ENCODE measurements at regions not wholly inside any gene's neighbourhood (a gene's known extent, or its start where the extent isn't known, plus 50 kb on each side); places are given as distances from the start of the nearest gene placed in this dataset.

DNA sequence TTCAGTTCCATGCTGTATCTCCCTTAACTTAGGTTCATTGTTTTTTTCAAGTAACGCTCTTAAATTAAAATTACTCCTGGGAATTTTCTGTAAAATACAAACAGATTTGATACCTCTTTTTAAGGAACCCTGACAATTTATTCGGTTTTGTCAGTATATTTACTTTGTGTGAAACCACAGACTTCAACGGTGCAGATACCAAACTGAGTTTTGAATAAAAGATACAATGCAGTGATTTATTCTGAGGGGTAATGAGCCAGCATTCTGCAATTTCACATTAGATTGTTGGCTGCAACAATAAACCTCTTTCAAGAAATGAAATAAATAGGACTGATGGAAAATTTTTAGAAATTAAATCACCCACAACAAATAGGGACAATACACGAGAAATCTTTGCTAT is 308.6 kb upstream of the EDIL3 start:
- ATAC-seq (no peak), DNase-seq (no peak)
- Histone ChIP-seq H3K27ac (no peak overlapping the region), H3K4me3 (no peak overlapping the region), H3K9me3 (peaks cover 0 to 24% (median 0%) of the 10 kb centered on the region in 11 donors), H3K4me1 (no peaks in the 10 kb centered on the region), H3K27me3 (no peaks in the 10 kb centered on the region), H3K36me3 (no peaks in the 10 kb centered on the region)
- intact Hi-C loops (cut with DNase I), result no loop called here
- TF ChIP-seq, protein P1, sequence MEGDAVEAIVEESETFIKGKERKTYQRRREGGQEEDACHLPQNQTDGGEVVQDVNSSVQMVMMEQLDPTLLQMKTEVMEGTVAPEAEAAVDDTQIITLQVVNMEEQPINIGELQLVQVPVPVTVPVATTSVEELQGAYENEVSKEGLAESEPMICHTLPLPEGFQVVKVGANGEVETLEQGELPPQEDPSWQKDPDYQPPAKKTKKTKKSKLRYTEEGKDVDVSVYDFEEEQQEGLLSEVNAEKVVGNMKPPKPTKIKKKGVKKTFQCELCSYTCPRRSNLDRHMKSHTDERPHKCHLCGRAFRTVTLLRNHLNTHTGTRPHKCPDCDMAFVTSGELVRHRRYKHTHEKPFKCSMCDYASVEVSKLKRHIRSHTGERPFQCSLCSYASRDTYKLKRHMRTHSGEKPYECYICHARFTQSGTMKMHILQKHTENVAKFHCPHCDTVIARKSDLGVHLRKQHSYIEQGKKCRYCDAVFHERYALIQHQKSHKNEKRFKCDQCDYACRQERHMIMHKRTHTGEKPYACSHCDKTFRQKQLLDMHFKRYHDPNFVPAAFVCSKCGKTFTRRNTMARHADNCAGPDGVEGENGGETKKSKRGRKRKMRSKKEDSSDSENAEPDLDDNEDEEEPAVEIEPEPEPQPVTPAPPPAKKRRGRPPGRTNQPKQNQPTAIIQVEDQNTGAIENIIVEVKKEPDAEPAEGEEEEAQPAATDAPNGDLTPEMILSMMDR (IDR thresholded peaks at IDR 0.05), result no peak
- 80 to 81% methylated on average over 4 of the region's 4 CpGs for WGBS, 2 donors

DNA sequence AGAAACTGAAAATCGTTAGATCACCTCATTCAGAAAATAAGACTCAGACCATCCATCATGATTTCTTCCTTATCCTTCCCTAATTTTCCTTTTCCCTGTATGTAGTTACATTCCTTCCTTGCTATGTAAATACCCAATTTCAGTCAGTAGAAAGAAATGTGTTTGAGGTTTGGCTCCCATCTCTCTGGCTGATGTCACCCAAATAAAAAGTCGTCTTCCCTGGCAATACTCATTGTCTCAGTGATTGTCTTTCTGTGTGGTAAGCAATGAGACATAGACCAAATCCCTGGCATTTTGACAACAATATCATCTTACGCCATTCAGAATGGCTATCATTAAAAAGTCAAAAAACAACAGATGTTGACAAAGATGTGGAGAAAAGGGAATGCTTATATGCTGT is 303.9 kb upstream of the EDIL3 start:
- no peaks in the 10 kb centered on the region for H3K36me3 ChIP-seq
- WGBS, 2 donors, result 41 to 44% methylated on average over 3 of the region's 3 CpGs
- peaks cover 0 to 7% (median 0%) of the 10 kb centered on the region in 11 donors for H3K9me3 ChIP-seq
- H3K4me3 ChIP-seq, result no peak overlapping the region
- no peak overlapping the region for H3K27ac ChIP-seq
- no peaks in the 10 kb centered on the region for H3K27me3 ChIP-seq
- no peak for DNase-seq
- TF ChIP-seq, protein P1 (IDR thresholded peaks at IDR 0.05), result no peak
- intact Hi-C loops (cut with DNase I), result no loop called here
- ATAC-seq, result no peak
- H3K4me1 ChIP-seq, result no peaks in the 10 kb centered on the region

DNA sequence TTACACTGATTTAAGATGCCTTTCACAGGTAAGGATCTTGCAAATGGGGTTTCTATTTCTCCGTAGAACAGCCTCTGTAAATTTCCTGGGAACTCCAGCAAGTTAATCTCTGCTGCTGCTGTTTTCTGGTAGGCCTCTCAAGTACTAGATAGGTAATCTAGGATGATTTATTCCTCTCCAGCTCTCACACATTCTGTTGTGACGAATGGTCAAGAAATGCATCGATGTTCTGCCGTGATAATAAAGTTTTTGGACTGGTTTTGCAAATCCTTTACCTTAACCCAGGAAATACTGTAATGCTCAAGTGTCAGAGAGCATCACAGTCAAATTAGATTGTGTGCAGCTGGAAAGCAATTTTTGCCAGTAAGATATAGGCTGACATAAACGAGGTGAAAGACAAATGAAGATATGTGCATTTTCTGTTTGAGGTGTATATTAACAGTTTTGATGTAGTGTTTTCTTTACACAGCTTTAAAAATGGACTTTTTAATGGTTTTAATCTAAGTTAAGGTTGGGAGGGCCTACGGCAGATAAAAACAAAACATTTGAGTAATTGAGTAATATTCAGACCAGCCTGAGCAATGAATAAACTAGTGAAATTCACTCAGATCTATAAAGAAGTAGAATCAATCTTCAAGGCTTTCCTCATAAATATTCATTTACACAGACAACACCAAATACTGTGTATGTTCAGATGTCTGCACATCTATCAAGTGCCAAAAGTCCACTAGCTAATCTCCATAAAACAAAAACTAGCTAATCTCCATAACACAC is 300.6 kb upstream of the EDIL3 start:
- TF ChIP-seq, protein P1 (IDR thresholded peaks at IDR 0.05), result no peak
- ATAC-seq, result no peak
- no peak overlapping the region for H3K4me3 ChIP-seq
- DNase-seq, result no peak
- H3K27ac ChIP-seq, result no peak overlapping the region
- no peaks in the 10 kb centered on the region for H3K27me3 ChIP-seq
- no peaks in the 10 kb centered on the region for H3K36me3 ChIP-seq
- WGBS, 2 donors, result 46 to 50% methylated on average over 6 of the region's 6 CpGs
- H3K9me3 ChIP-seq, result peaks cover 0 to 7% (median 0%) of the 10 kb centered on the region in 11 donors
- no peaks in the 10 kb centered on the region for H3K4me1 ChIP-seq
- intact Hi-C loops (cut with DNase I), result no loop called here

DNA sequence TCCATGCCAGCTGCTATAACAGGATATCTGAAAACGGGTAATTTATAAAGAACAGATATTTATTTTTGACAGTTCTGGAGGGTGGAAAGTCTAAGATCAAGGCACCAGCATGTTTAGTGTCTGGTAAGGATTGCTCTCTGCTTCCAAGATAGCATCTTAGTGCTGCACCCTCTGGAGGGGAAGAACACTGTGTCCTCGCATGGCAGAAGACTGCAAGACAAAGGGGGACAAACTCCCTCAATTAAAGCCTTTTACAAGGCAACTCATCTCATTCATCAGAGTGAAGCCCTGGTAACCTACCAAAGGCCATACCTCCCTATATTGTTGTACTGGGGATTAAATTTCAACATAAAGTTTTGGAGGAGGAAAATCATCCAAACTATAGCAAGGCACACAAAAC is 298.9 kb upstream of the EDIL3 start:
- Histone ChIP-seq H3K36me3 (no peaks in the 10 kb centered on the region), H3K4me3 (no peak overlapping the region), H3K27ac (no peak overlapping the region), H3K27me3 (no peaks in the 10 kb centered on the region), H3K4me1 (no peaks in the 10 kb centered on the region), H3K9me3 (peaks cover 0 to 7% (median 0%) of the 10 kb centered on the region in 11 donors)
- intact Hi-C loops (cut with DNase I), result no loop called here
- WGBS, 2 donors, result 78 to 81% methylated on average over 2 of the region's 2 CpGs
- no peak for ATAC-seq
- TF ChIP-seq, protein P1 (IDR thresholded peaks at IDR 0.05), result no peak
- no peak for DNase-seq
